ENCODE measurements at regions not wholly inside any gene's neighbourhood (a gene's known extent, or its start where the extent isn't known, plus 50 kb on each side); places are given as distances from the start of the nearest gene placed in this dataset.

DNA sequence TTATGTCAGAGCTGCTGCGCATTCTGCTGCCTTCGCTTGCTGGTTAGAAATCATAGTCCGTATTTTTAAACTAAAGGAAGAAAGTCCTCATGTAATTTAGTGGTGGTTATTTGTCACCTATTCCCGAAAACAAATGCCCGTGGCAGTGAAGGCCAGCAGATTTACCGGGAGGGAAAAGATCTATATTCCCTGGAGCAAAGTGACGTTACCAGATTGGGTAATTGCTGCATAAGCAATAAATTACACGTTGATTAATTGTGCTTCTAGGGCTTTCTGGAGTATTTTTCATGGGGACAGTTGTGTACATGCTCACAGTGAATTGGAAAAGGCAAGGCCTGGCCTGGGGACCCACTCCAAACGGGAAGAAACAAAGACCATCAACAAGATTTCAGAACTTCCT lies 298.7 kb downstream of the NPHP4 start:
- no peak for FAIRE-seq
- no peak for TF ChIP-seq POLR2A (IDR thresholded peaks at IDR 0.05; ENCODE audit: low read depth, low read length)
- no peak for DNase-seq (ENCODE audit: insufficient read length, low spot score)

- FAIRE-seq = no peak
- TF ChIP-seq POLR2A (IDR thresholded peaks at IDR 0.05; ENCODE audit: low read depth, low read length) = no peak
- no peak for DNase-seq (ENCODE audit: insufficient read length, low spot score)
Observed at GRCh38 chr1:5692664-5693063, 299.6 kb downstream of the NPHP4 start.

GRCh38 chr1:5691795-5692509 lies 300.3 kb downstream of the NPHP4 start:
- DNase-seq (ENCODE audit: insufficient read length, low spot score) (no peak), FAIRE-seq (no peak)
- no peak for TF ChIP-seq POLR2A (IDR thresholded peaks at IDR 0.05; ENCODE audit: low read depth, low read length)

GRCh38 chr1:5690898-5691297 lies 301.3 kb downstream of the NPHP4 start:
- FAIRE-seq = no peak
- no peak for TF ChIP-seq POLR2A (IDR thresholded peaks at IDR 0.05; ENCODE audit: low read depth, low read length)
- DNase-seq (ENCODE audit: insufficient read length, low spot score) = no peak

- no peak for TF ChIP-seq POLR2A (IDR thresholded peaks at IDR 0.05; ENCODE audit: low read depth, low read length)
- DNase-seq (ENCODE audit: insufficient read length, low spot score) (no peak), FAIRE-seq (no peak)
Observed at GRCh38 chr1:5690291-5690690, 301.9 kb downstream of the NPHP4 start.

DNA sequence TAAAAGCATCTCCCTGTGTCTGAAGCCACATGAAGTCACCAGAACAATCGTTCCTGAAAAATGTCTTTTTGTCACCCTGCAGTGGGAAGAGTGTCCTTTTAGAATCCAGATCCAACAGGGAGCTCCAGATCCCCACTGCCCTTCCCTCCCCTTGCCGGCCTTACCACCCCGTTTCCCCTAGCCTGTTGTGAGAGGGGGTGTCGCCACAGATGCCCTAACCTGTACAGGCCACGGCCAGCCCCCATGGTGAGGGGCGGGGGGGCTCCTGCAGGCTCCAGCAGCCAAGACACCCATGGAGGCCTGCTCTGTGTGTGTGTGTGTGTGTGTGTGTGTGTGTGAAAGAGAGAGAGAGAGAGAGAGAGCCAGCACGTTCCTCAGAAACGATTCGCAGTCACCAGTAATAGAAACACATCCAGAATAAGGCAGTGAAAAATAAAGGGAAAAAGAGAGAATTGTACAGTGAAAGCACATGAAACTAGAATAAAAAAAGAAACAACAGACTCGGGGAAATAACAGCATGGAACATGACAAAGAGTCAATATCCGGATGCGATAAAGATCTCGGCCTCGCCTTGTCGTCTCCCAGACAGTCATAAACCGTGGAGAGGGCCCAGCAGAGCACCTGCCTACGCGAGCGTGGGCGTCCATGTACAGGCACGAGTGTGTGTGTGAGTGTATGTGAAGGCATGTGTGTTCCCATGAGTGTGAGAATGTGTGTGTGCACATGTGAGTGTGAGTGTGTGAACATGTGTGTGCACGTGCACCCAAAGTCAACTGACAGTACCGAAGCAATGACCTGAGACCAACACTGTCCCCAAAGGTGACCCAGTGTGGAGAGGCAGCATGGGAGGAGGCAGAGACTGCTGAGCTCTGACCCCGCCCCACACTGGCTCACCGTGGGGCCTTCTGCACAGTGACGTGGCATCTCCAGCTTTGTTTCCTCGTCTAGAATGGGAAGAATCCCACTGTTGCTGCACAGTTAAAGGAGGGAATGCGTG lies 303.8 kb downstream of the NPHP4 start:
- DNase-seq (ENCODE audit: insufficient read length, low spot score) = no peak
- no peak for TF ChIP-seq POLR2A (IDR thresholded peaks at IDR 0.05; ENCODE audit: low read depth, low read length)
- no peak for FAIRE-seq

GRCh38 chr1:5686925-5687706 lies 305.1 kb downstream of the NPHP4 start:
- DNase-seq (ENCODE audit: insufficient read length, low spot score) = no peak
- TF ChIP-seq POLR2A (IDR thresholded peaks at IDR 0.05; ENCODE audit: low read depth, low read length) = no peak
- no peak for FAIRE-seq

GRCh38 chr1:5686195-5686594 lies 306.0 kb downstream of the NPHP4 start:
- DNase-seq (ENCODE audit: insufficient read length, low spot score) (no peak), FAIRE-seq (no peak)
- TF ChIP-seq POLR2A (IDR thresholded peaks at IDR 0.05; ENCODE audit: low read depth, low read length) = no peak

- TF ChIP-seq POLR2A (IDR thresholded peaks at IDR 0.05; ENCODE audit: low read depth, low read length) = no peak
- DNase-seq (ENCODE audit: insufficient read length, low spot score) = no peak
- no peak for FAIRE-seq
Observed at GRCh38 chr1:5685446-5686040, 306.7 kb downstream of the NPHP4 start.

- FAIRE-seq = no peak
- no peak for TF ChIP-seq POLR2A (IDR thresholded peaks at IDR 0.05; ENCODE audit: low read depth, low read length)
- DNase-seq (ENCODE audit: insufficient read length, low spot score) = no peak
Observed at GRCh38 chr1:5684791-5685190, 307.4 kb downstream of the NPHP4 start.

DNA sequence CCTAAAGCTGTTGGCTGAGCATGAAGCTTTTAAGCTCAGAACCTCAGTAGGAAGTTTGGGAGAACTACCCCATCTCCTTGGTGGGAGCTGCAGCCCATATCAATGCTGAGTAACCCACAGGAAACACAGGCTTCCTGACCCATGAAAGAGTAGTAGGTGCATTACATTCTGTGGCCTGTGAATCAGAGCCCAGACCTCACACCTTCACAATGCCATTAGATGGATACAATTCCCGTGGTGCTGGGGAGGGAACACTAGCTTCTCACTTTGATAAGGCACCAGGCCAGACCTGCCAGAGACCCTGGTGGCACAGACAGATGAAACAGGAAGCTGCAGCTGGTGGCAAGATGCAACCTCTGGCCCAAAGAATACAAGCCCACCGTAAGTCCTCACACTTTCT lies 308.8 kb downstream of the NPHP4 start:
- FAIRE-seq (no peak), DNase-seq (ENCODE audit: insufficient read length, low spot score) (no peak)
- TF ChIP-seq POLR2A (IDR thresholded peaks at IDR 0.05; ENCODE audit: low read depth, low read length) = no peak

DNA sequence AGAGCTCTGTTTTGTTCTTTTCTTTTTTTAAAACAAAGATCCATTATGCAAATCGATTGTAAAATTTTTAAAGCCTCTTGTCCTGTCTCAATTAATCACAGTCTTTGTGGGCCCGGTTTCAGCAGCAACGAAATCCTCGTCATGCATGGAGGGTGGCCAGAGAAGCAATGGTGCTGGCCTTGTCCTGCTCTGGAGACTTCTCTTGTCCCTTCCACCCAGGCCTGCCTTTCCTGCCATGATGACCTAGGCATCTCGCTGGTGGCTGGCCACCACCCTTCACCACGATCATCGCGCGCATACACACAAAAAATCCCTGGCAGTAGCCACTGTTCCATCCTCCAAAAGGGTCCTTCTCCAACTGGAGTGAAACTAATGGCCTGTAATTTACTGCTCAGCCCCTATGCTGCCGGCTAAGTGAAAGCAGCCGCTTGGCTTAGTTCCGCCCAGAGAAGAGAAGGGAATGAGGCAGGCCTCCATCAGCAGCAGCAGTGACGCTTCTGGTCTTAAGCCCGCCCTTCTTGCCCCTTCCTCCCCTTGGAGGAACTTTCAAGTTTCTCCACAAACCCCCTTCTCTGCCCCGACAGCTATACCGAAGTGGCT lies 309.5 kb downstream of the NPHP4 start:
- DNase-seq (ENCODE audit: insufficient read length, low spot score) (no peak), FAIRE-seq (no peak)
- no peak for TF ChIP-seq POLR2A (IDR thresholded peaks at IDR 0.05; ENCODE audit: low read depth, low read length)

DNA sequence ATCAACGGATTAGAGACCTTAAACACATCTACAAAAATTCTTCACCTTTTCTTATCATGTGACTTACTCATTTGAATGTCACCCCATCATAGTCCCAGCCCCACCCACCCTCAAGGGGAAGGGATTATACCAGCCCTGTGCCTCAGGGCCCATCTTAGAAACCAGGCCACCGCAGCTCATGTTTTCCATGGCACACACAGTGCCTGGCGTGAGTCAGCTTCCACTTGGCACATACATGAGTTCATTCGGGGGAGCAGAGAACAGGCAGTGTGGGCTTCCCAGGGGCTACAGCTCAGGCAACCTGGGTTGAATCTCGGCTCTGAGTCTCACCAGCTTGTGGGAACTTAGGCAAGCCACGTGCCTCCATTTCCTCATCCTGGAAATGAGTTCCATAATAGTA lies 310.6 kb downstream of the NPHP4 start:
- FAIRE-seq = no peak
- no peak for DNase-seq (ENCODE audit: insufficient read length, low spot score)
- no peak for TF ChIP-seq POLR2A (IDR thresholded peaks at IDR 0.05; ENCODE audit: low read depth, low read length)
